ENCODE measurements at regions not wholly inside any gene's neighbourhood (a gene's known extent, or its start where the extent isn't known, plus 50 kb on each side); places are given as distances from the start of the nearest gene placed in this dataset.
"Not testable (repeated sequence)": the region's sequence is repeated elsewhere in the genome, so short reads cannot be mapped to it uniquely, and the experiment has no call there.

GRCh38 chr5:108530706-108531105 is 148.8 kb upstream of the FBXL17 start:
- DNase-seq (ENCODE audit: low spot score) = no peak

- no peak for DNase-seq (ENCODE audit: low spot score)
Observed at GRCh38 chr5:108529381-108529780, 147.5 kb upstream of the FBXL17 start.

- DNase-seq (ENCODE audit: low spot score) = no peak
Observed at GRCh38 chr5:108528655-108529054, 146.8 kb upstream of the FBXL17 start.

- no peak for DNase-seq (ENCODE audit: low spot score)
Observed at GRCh38 chr5:108524564-108524963, 142.7 kb upstream of the FBXL17 start.

GRCh38 chr5:108523360-108523759 is 141.5 kb upstream of the FBXL17 start:
- DNase-seq (ENCODE audit: low spot score) = no peak

- peak; percentile 10 for DNase-seq (ENCODE audit: low spot score)
Observed at GRCh38 chr5:108521841-108522506, 140.1 kb upstream of the FBXL17 start.

GRCh38 chr5:108521011-108521700 is 139.3 kb upstream of the FBXL17 start:
- DNase-seq (ENCODE audit: low spot score) = no peak

- DNase-seq (ENCODE audit: low spot score) = no peak
Observed at GRCh38 chr5:108516785-108517184, 134.9 kb upstream of the FBXL17 start.

- DNase-seq (ENCODE audit: low spot score) = no peak
Observed at GRCh38 chr5:108515517-108516105, 133.7 kb upstream of the FBXL17 start.

GRCh38 chr5:108508979-108509378 is 127.1 kb upstream of the FBXL17 start:
- no peak for DNase-seq (ENCODE audit: low spot score)

- no peak for DNase-seq (ENCODE audit: low spot score)
Observed at GRCh38 chr5:108507631-108508030, 125.7 kb upstream of the FBXL17 start.

- no peak for DNase-seq (ENCODE audit: low spot score)
Observed at GRCh38 chr5:108505608-108506007, 123.7 kb upstream of the FBXL17 start.

- DNase-seq (ENCODE audit: low spot score) = no peak
Observed at GRCh38 chr5:108504974-108505373, 123.1 kb upstream of the FBXL17 start.

- DNase-seq (ENCODE audit: low spot score) = no peak
Observed at GRCh38 chr5:108503986-108504385, 122.1 kb upstream of the FBXL17 start.

- not testable (repeated sequence) for DNase-seq (ENCODE audit: low spot score)
Observed at GRCh38 chr5:108495615-108496014, 113.7 kb upstream of the FBXL17 start.

GRCh38 chr5:108487951-108488350 is 106.1 kb upstream of the FBXL17 start:
- no peak for DNase-seq (ENCODE audit: low spot score)

- no peak for DNase-seq (ENCODE audit: low spot score)
Observed at GRCh38 chr5:108484035-108484434, 102.1 kb upstream of the FBXL17 start.

GRCh38 chr5:108481355-108481931 is 99.5 kb upstream of the FBXL17 start:
- DNase-seq (ENCODE audit: low spot score) = peak; percentile 35

GRCh38 chr5:108472237-108472636 is 90.3 kb upstream of the FBXL17 start:
- DNase-seq (ENCODE audit: low spot score) = no peak

GRCh38 chr5:108467563-108467962 is 85.7 kb upstream of the FBXL17 start:
- no peak for DNase-seq (ENCODE audit: low spot score)

GRCh38 chr5:108461628-108462367 is 79.9 kb upstream of the FBXL17 start:
- DNase-seq (ENCODE audit: low spot score) = no peak

- DNase-seq (ENCODE audit: low spot score) = peak; percentile 24
Observed at GRCh38 chr5:108459769-108460168, 77.9 kb upstream of the FBXL17 start.

Data from globus pallidus (tissue), 1 donor.